GM23248 (cell line): ENCODE measurements at regions not wholly inside any gene's neighbourhood (a gene's known extent, or its start where the extent isn't known, plus 50 kb on each side); places are given as distances from the start of the nearest gene placed in this dataset.

Source experiments
- EZH2 ChIP-seq: fragments of 200-600 bp; sonication (generic); IDR thresholded peaks from 2 replicates; pipeline ENCODE4 v1.6.1; 2018; ENCODE audit warnings: antibody characterized with exemption, mild to moderate bottlenecking; ENCODE audit not compliant: insufficient read depth, poor library complexity, severe bottlenecking
- EZH2phosphoT487 ChIP-seq: fragments of 200-600 bp; sonication (generic); IDR thresholded peaks from 2 replicates; pipeline ENCODE4 v1.6.1; 2018; ENCODE audit warnings: antibody characterized with exemption, moderate library complexity, mild to moderate bottlenecking, low read depth; ENCODE audit not compliant: insufficient read depth

GRCh38 chr16:64089697-64090096 is 1032.2 kb downstream of the CDH11 start:
- TF ChIP-seq EZH2 (no peak), EZH2phosphoT487 (no peak)
